ENCODE measurements at regions not wholly inside any gene's neighbourhood (a gene's known extent, or its start where the extent isn't known, plus 50 kb on each side); places are given as distances from the start of the nearest gene placed in this dataset.
"Not testable (repeated sequence)": the region's sequence is repeated elsewhere in the genome, so short reads cannot be mapped to it uniquely, and the experiment has no call there.

- no peak for DNase-seq
These were observed 254.0 kb downstream of the BRINP2 start for GRCh38 chr1:177424744-177425143.

- DNase-seq, result peak; percentile 21 to 71 (median 50)
These were observed 252.3 kb downstream of the BRINP2 start for GRCh38 chr1:177423090-177423489.

- DNase-seq, result no peak
These were observed 243.3 kb downstream of the BRINP2 start for GRCh38 chr1:177413982-177414596.

- DNase-seq, result no peak
These were observed 240.6 kb downstream of the BRINP2 start for GRCh38 chr1:177411381-177411780.

- DNase-seq, result no peak
These were observed 239.5 kb downstream of the BRINP2 start for GRCh38 chr1:177410179-177410766.

GRCh38 chr1:177406323-177406722, 235.6 kb downstream of the BRINP2 start:
- not testable (repeated sequence) for DNase-seq

- DNase-seq, result no peak
These were observed 221.6 kb downstream of the BRINP2 start for GRCh38 chr1:177392336-177392735.

- no peak for DNase-seq
These were observed 215.3 kb downstream of the BRINP2 start for GRCh38 chr1:177385760-177386698.

GRCh38 chr1:177384461-177384860, 213.7 kb downstream of the BRINP2 start:
- no peak for DNase-seq

- DNase-seq, result no peak
These were observed 213.0 kb downstream of the BRINP2 start for GRCh38 chr1:177383715-177384114.

GRCh38 chr1:177377866-177378265, 207.1 kb downstream of the BRINP2 start:
- DNase-seq, result peak in 2 of 3 donors; percentile 11 to 35

GRCh38 chr1:177368255-177368654, 197.5 kb downstream of the BRINP2 start:
- DNase-seq, result no peak

GRCh38 chr1:177366091-177366490, 195.3 kb downstream of the BRINP2 start:
- DNase-seq, result no peak

GRCh38 chr1:177360791-177361190, 190.0 kb downstream of the BRINP2 start:
- no peak for DNase-seq

GRCh38 chr1:177356674-177357435, 186.1 kb downstream of the BRINP2 start:
- DNase-seq, result no peak

GRCh38 chr1:177355575-177355974, 184.8 kb downstream of the BRINP2 start:
- DNase-seq, result peak in 2 of 3 donors; percentile 24 to 49

- no peak for DNase-seq
These were observed 183.5 kb downstream of the BRINP2 start for GRCh38 chr1:177354247-177354646.

GRCh38 chr1:177351361-177352108, 180.8 kb downstream of the BRINP2 start:
- DNase-seq, result peak in 2 of 3 donors; percentile 6 to 41

- no peak for DNase-seq
These were observed 176.1 kb downstream of the BRINP2 start for GRCh38 chr1:177346790-177347359.

- no peak for DNase-seq
These were observed 172.7 kb downstream of the BRINP2 start for GRCh38 chr1:177343445-177343844.

GRCh38 chr1:177341773-177342172, 171.0 kb downstream of the BRINP2 start:
- no peak for DNase-seq
